Neural progenitor cell (in vitro differentiated cells): ENCODE measurements at regions not wholly inside any gene's neighbourhood (a gene's known extent, or its start where the extent isn't known, plus 50 kb on each side); places are given as distances from the start of the nearest gene placed in this dataset.

ENCODE experiments used
- DNase-seq: peaks from one replicate; pipeline ENCODE4 v3.0.0-alpha.2; 2016; ENCODE audit warnings: low spot score
- H2AFZ ChIP-seq: fragments of 200-600 bp; sonication (generic); replicated peaks from 2 replicates; pipeline ENCODE4 v1.6.1; 2016; ENCODE audit warnings: antibody characterized with exemption
- H3F3A ChIP-seq: fragments of 200-600 bp; sonication (generic); 2 replicates; pipeline ENCODE4 v1.6.1; 2016; ENCODE audit warnings: antibody characterized with exemption, low read depth
- H3K27ac ChIP-seq: fragments of 200-600 bp; sonication (generic); 2 replicates; pipeline ENCODE4 v1.5.1; 2016; ENCODE audit warnings: mild to moderate bottlenecking
- H3K27me3 ChIP-seq: fragments of 200-600 bp; sonication (generic); 2 replicates; pipeline ENCODE4 v1.6.1; 2016; ENCODE audit warnings: mild to moderate bottlenecking, moderate library complexity
- H3K36me3 ChIP-seq: fragments of 200-600 bp; sonication (generic); 2 replicates; pipeline ENCODE4 v1.5.1; 2016
- H3K4me1 ChIP-seq: fragments of 200-600 bp; sonication (generic); 2 replicates; pipeline ENCODE4 v1.6.1; 2016; ENCODE audit warnings: mixed run types
- H3K4me2 ChIP-seq: fragments of 200-600 bp; sonication (generic); 2 replicates; pipeline ENCODE4 v1.6.1; 2016
- H3K4me3 ChIP-seq: fragments of 200-600 bp; sonication (generic); 2 replicates; pipeline ENCODE4 v1.5.1; 2016
- H3K79me2 ChIP-seq: fragments of 200-600 bp; sonication (generic); 2 replicates; pipeline ENCODE4 v1.6.1; 2016; ENCODE audit warnings: low read depth
- H3K9ac ChIP-seq: fragments of 200-600 bp; sonication (generic); 2 replicates; pipeline ENCODE4 v1.6.1; 2016
- H3K9me3 ChIP-seq: fragments of 200-600 bp; sonication (generic); 2 replicates; pipeline ENCODE4 v1.5.1; 2016; ENCODE audit warnings: low read depth
- H4K20me1 ChIP-seq: fragments of 200-600 bp; sonication (generic); 2 replicates; pipeline ENCODE4 v1.6.1; 2016; ENCODE audit warnings: low read depth
- H3K27ac Mint-ChIP-seq: 3 replicates; pipeline ENCODE4 v1.8.0; 2021; ENCODE audit warnings: mixed read lengths
- H3K27me3 Mint-ChIP-seq: 2 replicates; pipeline ENCODE4 v1.8.0; 2022; ENCODE audit warnings: low read depth, mild to moderate bottlenecking, inconsistent platforms, moderate library complexity, mixed read lengths; ENCODE audit not compliant: insufficient read depth
- H3K36me3 Mint-ChIP-seq: 3 replicates; pipeline ENCODE4 v1.8.0; 2021; ENCODE audit warnings: mixed read lengths
- H3K4me1 Mint-ChIP-seq: 3 replicates; pipeline ENCODE4 v1.8.0; 2021; ENCODE audit warnings: mixed read lengths
- H3K4me3 Mint-ChIP-seq: 3 replicates; pipeline ENCODE4 v1.8.0; 2021; ENCODE audit warnings: mild to moderate bottlenecking, moderate library complexity, mixed read lengths
- H3K9me3 Mint-ChIP-seq: 3 replicates; pipeline ENCODE4 v1.8.0; 2020; ENCODE audit warnings: mixed read lengths
- EZH2 ChIP-seq: fragments of 200-600 bp; sonication (generic); IDR thresholded peaks from 2 replicates; pipeline ENCODE4 v1.6.1; 2017; ENCODE audit warnings: antibody characterized with exemption, mild to moderate bottlenecking, moderate library complexity
- EZH2phosphoT487 ChIP-seq: fragments of 200-600 bp; sonication (generic); IDR thresholded peaks from 2 replicates; pipeline ENCODE4 v1.6.1; 2017; ENCODE audit warnings: antibody characterized with exemption
- TF ChIP-seq, protein P1 (sequence below): fragments of 200-600 bp; sonication (generic); IDR thresholded peaks from 2 replicates; pipeline ENCODE4 v1.5.1; 2017; ENCODE audit warnings: antibody characterized with exemption, mild to moderate bottlenecking

DNA sequence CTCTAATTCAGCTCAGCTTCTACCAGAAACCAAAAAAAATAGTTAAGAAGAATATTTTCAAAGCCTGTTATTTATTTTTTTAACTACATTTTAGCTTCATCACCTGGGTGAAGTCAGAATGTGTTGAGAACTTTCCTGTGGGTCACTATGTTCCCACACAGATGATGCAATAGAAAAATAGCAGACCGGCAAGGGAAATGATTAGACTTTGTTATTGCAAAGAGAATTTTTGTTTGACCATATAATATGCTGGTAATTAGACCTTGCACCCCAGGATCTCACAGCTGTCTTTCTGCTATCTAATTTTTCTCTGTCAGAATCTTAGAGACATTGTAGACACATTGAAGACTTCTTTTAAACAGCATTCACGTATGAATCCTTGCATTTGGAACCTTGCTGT lies 299.3 kb downstream of the TBX15 start:
- no peaks in the 10 kb centered on the region for H3K27me3 ChIP-seq
- no peak for DNase-seq
- TF ChIP-seq EZH2 (no peak), EZH2phosphoT487 (no peak)
- TF ChIP-seq, protein P1, sequence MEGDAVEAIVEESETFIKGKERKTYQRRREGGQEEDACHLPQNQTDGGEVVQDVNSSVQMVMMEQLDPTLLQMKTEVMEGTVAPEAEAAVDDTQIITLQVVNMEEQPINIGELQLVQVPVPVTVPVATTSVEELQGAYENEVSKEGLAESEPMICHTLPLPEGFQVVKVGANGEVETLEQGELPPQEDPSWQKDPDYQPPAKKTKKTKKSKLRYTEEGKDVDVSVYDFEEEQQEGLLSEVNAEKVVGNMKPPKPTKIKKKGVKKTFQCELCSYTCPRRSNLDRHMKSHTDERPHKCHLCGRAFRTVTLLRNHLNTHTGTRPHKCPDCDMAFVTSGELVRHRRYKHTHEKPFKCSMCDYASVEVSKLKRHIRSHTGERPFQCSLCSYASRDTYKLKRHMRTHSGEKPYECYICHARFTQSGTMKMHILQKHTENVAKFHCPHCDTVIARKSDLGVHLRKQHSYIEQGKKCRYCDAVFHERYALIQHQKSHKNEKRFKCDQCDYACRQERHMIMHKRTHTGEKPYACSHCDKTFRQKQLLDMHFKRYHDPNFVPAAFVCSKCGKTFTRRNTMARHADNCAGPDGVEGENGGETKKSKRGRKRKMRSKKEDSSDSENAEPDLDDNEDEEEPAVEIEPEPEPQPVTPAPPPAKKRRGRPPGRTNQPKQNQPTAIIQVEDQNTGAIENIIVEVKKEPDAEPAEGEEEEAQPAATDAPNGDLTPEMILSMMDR, result no peak
- H3K27me3 Mint-ChIP-seq, result no peaks in the 10 kb centered on the region
- H3K36me3 ChIP-seq, result no peaks in the 10 kb centered on the region
- H3K4me3 ChIP-seq, result no peak overlapping the region
- no peak overlapping the region for H3K9ac ChIP-seq
- H3K4me1 ChIP-seq, result no peaks in the 10 kb centered on the region
- no peak overlapping the region for H3K27ac ChIP-seq
- no peaks in the 10 kb centered on the region for H4K20me1 ChIP-seq
- no peaks in the 10 kb centered on the region for H3K9me3 Mint-ChIP-seq
- H2AFZ ChIP-seq, result no peak overlapping the region
- no peak overlapping the region for H3K4me2 ChIP-seq
- no peaks in the 10 kb centered on the region for H3K9me3 ChIP-seq
- H3K4me1 Mint-ChIP-seq, result no peaks in the 10 kb centered on the region
- H3K27ac Mint-ChIP-seq, result no peak overlapping the region
- no peaks in the 10 kb centered on the region for H3K79me2 ChIP-seq
- no peak overlapping the region for H3K4me3 Mint-ChIP-seq
- no peaks in the 10 kb centered on the region for H3F3A ChIP-seq
- no peaks in the 10 kb centered on the region for H3K36me3 Mint-ChIP-seq

DNA sequence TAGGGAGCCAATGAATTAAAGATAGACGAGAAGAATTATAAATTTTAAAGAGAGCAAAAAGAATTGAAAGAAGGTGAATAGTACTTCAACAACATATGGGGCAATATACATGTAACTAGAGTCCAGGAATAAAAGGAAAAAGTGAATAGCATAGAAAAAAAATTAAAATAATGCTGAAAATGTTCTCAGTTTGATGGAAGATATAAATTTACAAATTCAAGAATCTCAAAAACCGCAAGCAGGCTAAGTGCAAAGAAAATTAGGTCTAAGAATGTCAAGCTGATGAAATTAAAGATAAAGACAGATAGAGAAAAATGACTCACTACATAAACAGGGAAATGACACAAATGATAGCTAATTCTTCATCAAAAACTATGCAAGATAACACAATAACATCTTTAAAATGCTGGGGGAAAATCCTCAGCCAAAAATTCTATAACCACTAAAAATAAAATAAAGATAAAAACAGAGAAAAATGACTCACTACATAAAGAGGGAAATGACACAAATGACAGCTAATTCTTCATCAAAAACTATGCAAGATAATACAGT lies 326.3 kb downstream of the TBX15 start:
- Mint-ChIP-seq H3K27ac (no peak overlapping the region), H3K4me3 (no peak overlapping the region)
- no peak for TF ChIP-seq EZH2
- no peak for TF ChIP-seq EZH2phosphoT487
- TF ChIP-seq, protein P1, result no peak

DNA sequence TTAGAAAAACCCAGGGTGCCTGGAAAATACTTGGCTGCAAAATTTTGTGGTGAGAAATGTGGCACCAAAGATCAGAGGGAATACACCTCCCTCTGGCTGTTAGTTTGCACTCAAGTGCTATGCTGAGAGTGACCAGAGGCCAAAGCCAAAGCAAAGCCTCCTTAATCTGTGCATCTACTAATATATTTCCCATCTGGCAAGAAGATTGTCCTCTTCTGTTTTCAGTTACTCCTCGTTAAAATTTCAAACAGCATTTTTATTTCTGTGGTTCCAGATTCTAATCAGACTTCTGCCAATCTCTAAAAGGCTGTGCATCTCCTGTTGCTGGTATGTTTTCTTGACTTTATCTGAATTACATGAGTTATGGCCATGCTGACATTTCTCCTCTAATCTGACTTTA lies 327.4 kb downstream of the TBX15 start:
- no peak for TF ChIP-seq EZH2phosphoT487
- no peak for TF ChIP-seq EZH2
- TF ChIP-seq, protein P1, result no peak
- H3K4me1 Mint-ChIP-seq, result peaks cover 8% of the 10 kb centered on the region
- no peaks in the 10 kb centered on the region for H3K27me3 ChIP-seq
- H3K79me2 ChIP-seq, result no peaks in the 10 kb centered on the region
- H3K27ac Mint-ChIP-seq, result no peak overlapping the region
- H3K9ac ChIP-seq, result no peak overlapping the region
- no peak overlapping the region for H3K4me3 ChIP-seq
- H3K4me2 ChIP-seq, result no peak overlapping the region
- H3K36me3 ChIP-seq, result peaks cover 4% of the 10 kb centered on the region
- no peaks in the 10 kb centered on the region for H4K20me1 ChIP-seq
- no peaks in the 10 kb centered on the region for H3K27me3 Mint-ChIP-seq
- no peak overlapping the region for H2AFZ ChIP-seq
- peaks cover 3% of the 10 kb centered on the region for H3K9me3 Mint-ChIP-seq
- peaks cover 9% of the 10 kb centered on the region for H3K9me3 ChIP-seq
- no peaks in the 10 kb centered on the region for H3F3A ChIP-seq
- no peak overlapping the region for H3K27ac ChIP-seq
- no peaks in the 10 kb centered on the region for H3K36me3 Mint-ChIP-seq
- DNase-seq, result no peak
- no peaks in the 10 kb centered on the region for H3K4me1 ChIP-seq
- H3K4me3 Mint-ChIP-seq, result no peak overlapping the region

More for the DNA sequence above, 326.3 kb downstream of the TBX15 start:
- Histone ChIP-seq H3K4me2 (no peak overlapping the region), H3K36me3 (no peaks in the 10 kb centered on the region), H3K9ac (no peak overlapping the region), H3K4me1 (no peaks in the 10 kb centered on the region), H2AFZ (no peak overlapping the region), H4K20me1 (no peaks in the 10 kb centered on the region), H3K9me3 (peaks cover under 1% of the 10 kb centered on the region), H3K27ac (no peak overlapping the region), H3K79me2 (no peaks in the 10 kb centered on the region), H3K4me3 (no peak overlapping the region), H3K27me3 (no peaks in the 10 kb centered on the region), H3F3A (no peaks in the 10 kb centered on the region)
- H3K27me3 Mint-ChIP-seq, result no peaks in the 10 kb centered on the region
- H3K36me3 Mint-ChIP-seq, result no peaks in the 10 kb centered on the region
- peaks cover 8% of the 10 kb centered on the region for H3K4me1 Mint-ChIP-seq
- H3K9me3 Mint-ChIP-seq, result peaks cover 5% of the 10 kb centered on the region
- DNase-seq, result no peak
